ENCODE measurements at regions not wholly inside any gene's neighbourhood (a gene's known extent, or its start where the extent isn't known, plus 50 kb on each side); places are given as distances from the start of the nearest gene placed in this dataset.

DNA sequence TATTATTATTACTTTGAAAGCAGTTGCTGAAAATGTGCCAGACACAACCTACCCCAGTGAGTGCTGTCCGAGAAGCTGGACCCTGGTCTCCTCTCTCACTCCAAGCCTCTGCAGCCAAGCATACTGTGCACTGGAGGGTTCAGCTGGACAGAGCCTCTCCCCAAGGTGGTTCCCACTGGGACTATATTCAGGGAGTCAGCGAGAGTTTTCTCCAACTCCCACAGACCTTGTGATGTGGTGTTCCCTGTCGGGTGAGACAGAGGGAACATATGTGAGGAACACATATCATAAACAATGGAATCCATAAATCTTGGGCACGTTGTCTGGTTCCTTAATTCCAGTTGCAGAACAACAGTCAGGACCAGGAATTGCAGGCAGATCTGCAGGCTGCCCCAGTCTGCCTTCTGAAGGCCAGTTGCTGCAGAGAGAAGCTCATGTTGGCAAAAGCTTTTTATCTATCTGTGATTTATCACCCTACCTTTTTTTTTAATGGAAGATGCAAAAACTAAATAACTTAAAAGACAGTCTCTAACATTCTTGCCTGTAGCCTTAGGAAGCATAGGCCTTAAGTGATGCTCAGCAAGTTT, 619.8 kb upstream of the TBX3 start:
- Histone ChIP-seq H3K27me3 (ENCODE audit: control insufficient read depth in 2 of 2, insufficient read depth in 2 of 2, low read length in 2 of 2) (no peaks in the 10 kb centered on the region), H3K9ac (replicated peaks; ENCODE audit: extremely low read depth, insufficient read depth, low read length) (no peak overlapping the region), H3K4me3 (replicated peaks in 1 of 3; ENCODE audit: insufficient read depth in 1 of 3, low read depth in 1 of 3, low read length in 3 of 3) (no peak overlapping the region), H3K9me3 (replicated peaks; ENCODE audit: control insufficient read depth, insufficient read depth, low read length) (peaks cover 2% of the 10 kb centered on the region), H3K9me1 (replicated peaks; ENCODE audit: control insufficient read depth, extremely low read depth, insufficient read depth, low read length) (no peaks in the 10 kb centered on the region), H3K27ac (ENCODE audit: insufficient read depth, low read depth, low read length) (no peak overlapping the region), H3K4me1 (ENCODE audit: control insufficient read depth, extremely low read depth, insufficient read depth, low read length) (no peaks in the 10 kb centered on the region), H3K79me2 (ENCODE audit: control insufficient read depth, insufficient read depth, low read length) (no peaks in the 10 kb centered on the region), H3K4me2 (ENCODE audit: insufficient read depth, low read length) (no peak overlapping the region), H3K36me3 (ENCODE audit: control insufficient read depth in 2 of 2, extremely low read depth in 1 of 2, insufficient read depth in 2 of 2, low read length in 2 of 2) (no peaks in the 10 kb centered on the region), H2AFZ (ENCODE audit: low read depth, low read length) (no peak overlapping the region), H4K20me1 (replicated peaks; ENCODE audit: control insufficient read depth, extremely low read depth, insufficient read depth, low read length) (no peaks in the 10 kb centered on the region)
- dilution Hi-C loops (cut with MboI; ENCODE audit: extremely low pct_ligation_motif_present, low sequenced_read_pairs) = no loop called here
- BruUV-seq (replicated peaks) = no TSS peak
- intact Hi-C loops (cut with micrococcal nuclease) = no loop called here
- TF ChIP-seq GATA2 (IDR thresholded peaks at IDR 0.05; ENCODE audit: insufficient read depth, insufficient read length, low read depth, low read length) = no peak
- no peak for TF ChIP-seq CTCF (IDR thresholded peaks at IDR 0.05; ENCODE audit: extremely low read depth in 1 of 2, insufficient read depth in 1 of 2, low read depth in 1 of 2, low read length in 2 of 2)
- ChIA-PET CTCF (no interaction called here), POLR2A (no interaction called here)
- DNase-seq (ENCODE audit: low read depth, low spot score) = no peak
- no peak for FAIRE-seq

DNA sequence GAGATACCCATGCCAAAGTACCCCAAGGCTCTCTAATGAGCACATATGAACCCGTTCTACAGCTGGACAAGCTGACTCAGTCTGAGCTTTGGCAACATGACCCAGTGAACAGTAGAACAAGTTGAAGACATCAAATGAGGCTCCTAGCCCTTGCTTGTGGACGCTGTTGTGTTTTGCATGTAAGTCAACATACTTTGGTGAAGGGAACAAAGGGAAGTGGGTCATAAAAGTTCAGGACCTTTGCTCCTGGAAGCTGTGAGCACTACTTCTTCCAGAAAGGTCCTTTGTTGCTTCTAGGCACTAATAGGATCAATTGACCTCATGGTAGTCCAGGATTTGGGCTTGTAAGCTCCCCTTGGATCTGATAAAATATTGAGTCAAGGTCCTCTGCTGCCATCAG, 613.5 kb upstream of the TBX3 start:
- Histone ChIP-seq H3K36me3 (ENCODE audit: control insufficient read depth in 2 of 2, extremely low read depth in 1 of 2, insufficient read depth in 2 of 2, low read length in 2 of 2) (no peaks in the 10 kb centered on the region), H4K20me1 (replicated peaks; ENCODE audit: control insufficient read depth, extremely low read depth, insufficient read depth, low read length) (no peaks in the 10 kb centered on the region), H3K9ac (replicated peaks; ENCODE audit: extremely low read depth, insufficient read depth, low read length) (no peak overlapping the region), H2AFZ (ENCODE audit: low read depth, low read length) (no peak overlapping the region), H3K4me2 (ENCODE audit: insufficient read depth, low read length) (no peak overlapping the region), H3K9me3 (replicated peaks; ENCODE audit: control insufficient read depth, insufficient read depth, low read length) (peaks cover 2% of the 10 kb centered on the region), H3K9me1 (replicated peaks; ENCODE audit: control insufficient read depth, extremely low read depth, insufficient read depth, low read length) (no peaks in the 10 kb centered on the region), H3K4me3 (replicated peaks in 1 of 3; ENCODE audit: insufficient read depth in 1 of 3, low read depth in 1 of 3, low read length in 3 of 3) (no peak overlapping the region), H3K27me3 (ENCODE audit: control insufficient read depth in 2 of 2, insufficient read depth in 2 of 2, low read length in 2 of 2) (no peaks in the 10 kb centered on the region), H3K79me2 (ENCODE audit: control insufficient read depth, insufficient read depth, low read length) (no peaks in the 10 kb centered on the region), H3K4me1 (ENCODE audit: control insufficient read depth, extremely low read depth, insufficient read depth, low read length) (no peaks in the 10 kb centered on the region), H3K27ac (ENCODE audit: insufficient read depth, low read depth, low read length) (no peak overlapping the region)
- ChIA-PET CTCF (no interaction called here), POLR2A (no interaction called here)
- DNase-seq (ENCODE audit: low read depth, low spot score) (no peak), FAIRE-seq (no peak)
- BruUV-seq (replicated peaks) = no TSS peak
- intact Hi-C loops (cut with micrococcal nuclease) = no loop called here
- dilution Hi-C loops (cut with MboI; ENCODE audit: extremely low pct_ligation_motif_present, low sequenced_read_pairs) = no loop called here
- no peak for TF ChIP-seq POLR2AphosphoS5 (IDR thresholded peaks at IDR 0.05; ENCODE audit: insufficient read depth, low read depth, low read length)
- no peak for TF ChIP-seq FOS (IDR thresholded peaks at IDR 0.05; ENCODE audit: borderline replicate concordance, insufficient read depth, low read length)
- no peak for TF ChIP-seq JUN (IDR thresholded peaks at IDR 0.05; ENCODE audit: borderline replicate concordance, insufficient read depth, insufficient read length, low read depth)
- no peak for TF ChIP-seq GATA2 (IDR thresholded peaks at IDR 0.05; ENCODE audit: insufficient read depth, insufficient read length, low read depth, low read length)
- TF ChIP-seq MAX (IDR thresholded peaks at IDR 0.05; ENCODE audit: insufficient read depth, insufficient read length) = no peak
- no peak for TF ChIP-seq EZH2 (IDR thresholded peaks at IDR 0.05; ENCODE audit: borderline replicate concordance, low read depth, low read length, severe bottlenecking)
- TF ChIP-seq MYC (IDR thresholded peaks at IDR 0.05; ENCODE audit: low read depth, low read length) = no peak
- no peak for TF ChIP-seq CTCF (IDR thresholded peaks at IDR 0.05; ENCODE audit: extremely low read depth in 1 of 2, insufficient read depth in 1 of 2, low read depth in 1 of 2, low read length in 2 of 2)
- TF ChIP-seq POLR2A (IDR thresholded peaks at IDR 0.05; ENCODE audit: low read depth, low read length) = no peak

Measured in endothelial cell of umbilical vein (primary cell).